Esophagus (tissue), 2 donors: ENCODE measurements at regions not wholly inside any gene's neighbourhood (a gene's known extent, or its start where the extent isn't known, plus 50 kb on each side); places are given as distances from the start of the nearest gene placed in this dataset.

ENCODE experiments used
- H3K27ac ChIP-seq, 2 donors: one replicate each; pipeline ENCODE4 v1.5.1; 2013; ENCODE audit warnings: low read depth in 2 of 2, mild to moderate bottlenecking in 2 of 2, inconsistent platforms in 1 of 2, low read length in 1 of 2, moderate library complexity in 1 of 2
- H3K27me3 ChIP-seq, 2 donors: one replicate each; pipeline ENCODE4 v1.6.1; 2013; ENCODE audit warnings: low read length in 2 of 2, control low read depth in 1 of 2, mild to moderate bottlenecking in 1 of 2; ENCODE audit not compliant: insufficient read depth in 2 of 2, control insufficient read depth in 1 of 2
- H3K36me3 ChIP-seq, 2 donors: one replicate each; pipeline ENCODE4 v1.6.1; 2013; ENCODE audit warnings: low read length in 1 of 2; ENCODE audit not compliant: control insufficient read depth in 2 of 2, insufficient read depth in 2 of 2
- H3K4me1 ChIP-seq, 2 donors: one replicate each; pipeline ENCODE4 v1.6.1; 2013; ENCODE audit warnings: low read length in 1 of 2; ENCODE audit not compliant: control insufficient read depth in 2 of 2, insufficient read depth in 2 of 2
- H3K4me3 ChIP-seq, 2 donors: one replicate each; pipeline ENCODE4 v1.5.1; 2013; ENCODE audit warnings: low read length in 2 of 2, mild to moderate bottlenecking in 2 of 2, low read depth in 1 of 2, moderate library complexity in 1 of 2
- H3K9me3 ChIP-seq, 2 donors: one replicate each; pipeline ENCODE4 v1.6.1; 2013; ENCODE audit warnings: mild to moderate bottlenecking in 2 of 2, low read depth in 1 of 2, low read length in 1 of 2, moderate library complexity in 1 of 2; ENCODE audit not compliant: control insufficient read depth in 2 of 2, insufficient read depth in 1 of 2
- WGBS, 2 donors: extraction: QIAGEN DNeasy Blood & Tissue Kit; methylation state at CpG; one replicate each; pipeline ENCODE4 v1.1.7; 2013; 5-methylcytosine and 5-hydroxymethylcytosine counted together
- donor health status: healthy with polysubstance abuse.
- donor health status: Bipolar disorder and iron deficiency.

- H3K27ac ChIP-seq = no peak overlapping the region
- 83 to 87% methylated on average over 2 of the region's 2 CpGs for WGBS, 2 donors
- H3K4me1 ChIP-seq = no peaks in the 10 kb centered on the region
- H3K36me3 ChIP-seq = no peaks in the 10 kb centered on the region
- H3K4me3 ChIP-seq = no peak overlapping the region
- H3K9me3 ChIP-seq = no peaks in the 10 kb centered on the region
- H3K27me3 ChIP-seq = no peaks in the 10 kb centered on the region
Measured at GRCh38 chr6:92559003-92559402, 860.4 kb downstream of the EPHA7 start.

- no peak overlapping the region for H3K27ac ChIP-seq
- H3K4me1 ChIP-seq = no peaks in the 10 kb centered on the region
- WGBS, 2 donors = 16 to 32% methylated on average over 1 of the region's 1 CpG
Measured at GRCh38 chr6:92550501-92550900, 868.9 kb downstream of the EPHA7 start.

DNA sequence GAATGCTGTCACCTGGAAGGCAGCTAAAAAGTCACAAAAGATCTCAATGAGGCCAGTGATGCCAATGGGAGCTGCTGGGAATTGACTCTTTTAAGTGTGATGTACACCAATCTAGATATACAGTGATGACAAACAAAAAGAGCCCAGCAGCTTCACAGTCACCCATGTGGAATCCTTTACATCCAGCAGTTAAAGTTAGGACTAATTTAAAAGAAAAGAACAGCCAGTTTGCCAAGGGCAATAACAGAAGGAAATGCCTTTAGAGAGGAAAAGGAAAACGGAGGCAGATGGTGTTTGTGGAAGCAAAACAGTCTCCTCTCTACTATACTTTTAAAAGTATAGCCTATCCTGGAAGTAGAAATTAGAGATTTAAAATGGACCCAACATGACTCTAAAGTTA is 873.5 kb downstream of the EPHA7 start:
- Histone ChIP-seq H3K36me3 (no peaks in the 10 kb centered on the region), H3K4me3 (no peak overlapping the region), H3K9me3 (peaks cover 0 to 3% of the 10 kb centered on the region in 2 donors), H3K4me1 (no peaks in the 10 kb centered on the region), H3K27ac (no peak overlapping the region), H3K27me3 (no peaks in the 10 kb centered on the region)
- WGBS, 2 donors = 39 to 56% methylated on average over 1 of the region's 1 CpG

More at GRCh38 chr6:92550501-92550900, 868.9 kb downstream of the EPHA7 start:
- H3K27me3 ChIP-seq = no peaks in the 10 kb centered on the region
- no peaks in the 10 kb centered on the region for H3K36me3 ChIP-seq
- no peak overlapping the region for H3K4me3 ChIP-seq
- peaks cover 0 to 3% of the 10 kb centered on the region in 2 donors for H3K9me3 ChIP-seq

DNA sequence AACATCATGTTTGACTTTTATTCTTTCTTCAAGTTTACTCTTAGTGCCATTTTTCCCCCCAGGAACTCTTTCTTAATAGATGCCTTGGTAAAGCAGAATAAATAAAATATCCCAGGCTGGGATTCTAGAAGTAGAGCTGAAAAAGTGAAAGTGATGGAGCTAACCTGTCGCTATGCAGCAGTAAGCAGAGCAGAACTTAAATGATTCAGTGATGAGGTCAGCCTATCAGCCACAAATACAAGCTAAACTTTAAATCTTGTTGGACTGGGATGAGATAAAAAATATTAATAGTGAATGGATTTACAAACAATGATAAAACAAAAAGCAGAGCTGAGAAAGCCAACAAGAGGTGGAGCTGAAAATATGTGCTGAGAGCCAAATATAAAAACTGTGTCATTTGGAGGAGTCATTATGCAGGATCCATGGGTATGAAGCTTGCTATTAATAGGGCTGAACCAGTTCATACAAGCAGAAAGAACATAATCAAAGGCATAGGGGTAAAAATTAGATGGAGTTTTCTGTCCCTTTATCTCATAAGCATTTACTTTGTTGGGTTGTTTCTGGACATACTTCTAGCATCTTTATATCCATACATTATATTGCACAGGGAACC is 877.8 kb downstream of the EPHA7 start:
- no peaks in the 10 kb centered on the region for H3K9me3 ChIP-seq
- H3K4me3 ChIP-seq = no peak overlapping the region
- H3K27me3 ChIP-seq = no peaks in the 10 kb centered on the region
- no peak overlapping the region for H3K27ac ChIP-seq
- WGBS, 2 donors = 66 to 75% methylated on average over 1 of the region's 1 CpG
- no peaks in the 10 kb centered on the region for H3K36me3 ChIP-seq
- no peaks in the 10 kb centered on the region for H3K4me1 ChIP-seq

GRCh38 chr6:92538926-92539325 is 880.4 kb downstream of the EPHA7 start:
- no peaks in the 10 kb centered on the region for H3K9me3 ChIP-seq
- H3K4me1 ChIP-seq = no peaks in the 10 kb centered on the region
- H3K27me3 ChIP-seq = no peaks in the 10 kb centered on the region
- no peak overlapping the region for H3K27ac ChIP-seq
- H3K36me3 ChIP-seq = no peaks in the 10 kb centered on the region
- H3K4me3 ChIP-seq = no peak overlapping the region

DNA sequence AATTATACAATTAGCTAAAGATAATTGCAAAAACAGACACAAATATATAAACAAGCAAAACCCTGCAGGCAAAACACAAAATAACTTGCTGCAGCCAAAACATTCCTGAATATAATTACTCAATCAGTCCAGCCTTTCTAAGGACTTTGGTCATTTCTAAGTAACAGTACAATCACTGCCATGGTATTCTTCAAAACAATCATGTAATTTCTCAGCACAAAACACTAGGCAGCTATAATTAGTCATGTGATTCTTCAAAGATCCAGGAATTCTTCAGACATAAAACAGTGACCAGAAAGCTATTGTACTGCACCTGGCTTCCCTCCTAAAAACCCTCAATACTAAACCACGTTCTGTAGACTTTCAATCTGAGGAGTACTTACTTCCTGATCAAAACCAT is 881.1 kb downstream of the EPHA7 start:
- 11 to 19% methylated on average over 1 of the region's 1 CpG for WGBS, 2 donors
- H3K4me3 ChIP-seq = no peak overlapping the region
- no peaks in the 10 kb centered on the region for H3K27me3 ChIP-seq
- no peaks in the 10 kb centered on the region for H3K36me3 ChIP-seq
- H3K4me1 ChIP-seq = no peaks in the 10 kb centered on the region
- H3K9me3 ChIP-seq = no peaks in the 10 kb centered on the region
- H3K27ac ChIP-seq = no peak overlapping the region

GRCh38 chr6:92534109-92534508 is 885.2 kb downstream of the EPHA7 start:
- Histone ChIP-seq H3K27ac (no peak overlapping the region), H3K4me3 (no peak overlapping the region), H3K4me1 (no peaks in the 10 kb centered on the region), H3K36me3 (no peaks in the 10 kb centered on the region), H3K27me3 (no peaks in the 10 kb centered on the region), H3K9me3 (no peaks in the 10 kb centered on the region)
- 48 to 51% methylated on average over 3 of the region's 3 CpGs for WGBS, 2 donors

DNA sequence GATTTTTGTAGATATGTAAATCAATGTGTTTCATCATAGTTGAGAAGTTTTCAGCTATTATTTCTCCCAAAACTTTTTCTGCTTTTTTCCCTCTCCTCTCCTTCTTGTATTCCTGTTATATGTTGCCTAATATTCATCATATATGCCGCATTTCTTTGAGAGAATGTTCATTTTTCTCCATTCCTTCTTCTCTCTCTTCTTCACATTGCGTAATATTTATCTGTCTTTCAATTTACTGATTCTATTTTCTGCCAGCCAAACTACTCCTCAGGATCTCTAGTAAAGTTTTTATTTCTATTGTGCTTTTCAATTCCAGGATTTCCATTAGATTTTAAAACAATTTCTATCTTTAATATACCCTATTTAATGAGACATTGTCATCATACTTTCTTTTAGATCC is 896.8 kb downstream of the EPHA7 start:
- H3K4me3 ChIP-seq = no peak overlapping the region
- 62 to 90% methylated on average over 2 of the region's 2 CpGs for WGBS, 2 donors
- H3K9me3 ChIP-seq = peaks cover 0 to 6% of the 10 kb centered on the region in 2 donors
- H3K27ac ChIP-seq = no peak overlapping the region
- H3K36me3 ChIP-seq = no peaks in the 10 kb centered on the region
- no peaks in the 10 kb centered on the region for H3K27me3 ChIP-seq
- no peaks in the 10 kb centered on the region for H3K4me1 ChIP-seq

DNA sequence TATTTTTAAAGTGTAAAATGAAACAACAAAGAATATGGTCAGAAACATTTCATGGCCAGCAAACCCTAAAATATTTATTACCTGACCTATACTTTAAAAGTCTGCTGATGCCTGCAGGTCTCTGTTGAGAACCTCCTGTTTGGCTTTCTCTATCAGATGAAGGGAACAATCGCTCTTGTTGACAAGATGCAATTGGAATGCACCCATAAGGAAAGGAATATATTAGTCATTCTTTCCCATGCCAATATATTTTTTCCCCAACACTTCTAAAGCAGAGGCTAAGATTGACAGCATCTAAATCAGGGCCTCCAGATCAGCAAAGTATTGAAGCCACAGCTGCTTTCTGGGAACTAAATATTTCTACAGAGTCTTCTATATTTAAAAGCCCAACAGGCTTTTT is 897.8 kb downstream of the EPHA7 start:
- H3K36me3 ChIP-seq = no peaks in the 10 kb centered on the region
- no peak overlapping the region for H3K27ac ChIP-seq
- no peaks in the 10 kb centered on the region for H3K27me3 ChIP-seq
- WGBS, 2 donors = 77% methylated on average over 1 of the region's 1 CpG
- no peak overlapping the region for H3K4me3 ChIP-seq
- H3K9me3 ChIP-seq = peaks cover 0 to 3% of the 10 kb centered on the region in 2 donors
- H3K4me1 ChIP-seq = no peaks in the 10 kb centered on the region

DNA sequence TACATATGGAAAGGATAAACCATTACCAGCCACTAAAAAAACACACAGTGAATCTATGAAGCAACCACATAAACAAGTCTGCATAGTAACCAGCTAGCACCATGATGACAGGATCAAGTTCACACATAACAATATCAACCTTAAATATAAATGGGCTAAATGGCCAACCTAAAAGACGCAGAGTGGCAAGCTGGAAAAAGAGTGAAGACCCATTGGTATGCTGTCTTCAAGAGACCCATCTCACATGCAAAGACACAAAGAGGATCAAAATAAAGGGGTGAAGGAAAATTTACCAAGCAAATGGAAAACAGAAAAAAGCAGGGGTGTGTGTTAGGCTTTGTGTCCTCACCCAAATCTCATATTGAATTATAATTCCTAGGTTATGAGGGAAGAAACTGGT is 909.2 kb downstream of the EPHA7 start:
- Histone ChIP-seq H3K4me1 (no peaks in the 10 kb centered on the region), H3K4me3 (no peak overlapping the region), H3K36me3 (no peaks in the 10 kb centered on the region), H3K9me3 (peaks cover 0 to 18% of the 10 kb centered on the region in 2 donors), H3K27me3 (no peaks in the 10 kb centered on the region), H3K27ac (no peak overlapping the region)
- WGBS, 2 donors = 86 to 95% methylated on average over 1 of the region's 1 CpG
